HK-2 (cell line): ENCODE measurements at regions not wholly inside any gene's neighbourhood (a gene's known extent, or its start where the extent isn't known, plus 50 kb on each side); places are given as distances from the start of the nearest gene placed in this dataset.
"Not testable (repeated sequence)": the region's sequence is repeated elsewhere in the genome, so short reads cannot be mapped to it uniquely, and the experiment has no call there.

Source experiments
- DNase-seq: peaks from one replicate; pipeline ENCODE4 v3.0.0-alpha.2; 2018; ENCODE audit not compliant: unreplicated experiment

DNA sequence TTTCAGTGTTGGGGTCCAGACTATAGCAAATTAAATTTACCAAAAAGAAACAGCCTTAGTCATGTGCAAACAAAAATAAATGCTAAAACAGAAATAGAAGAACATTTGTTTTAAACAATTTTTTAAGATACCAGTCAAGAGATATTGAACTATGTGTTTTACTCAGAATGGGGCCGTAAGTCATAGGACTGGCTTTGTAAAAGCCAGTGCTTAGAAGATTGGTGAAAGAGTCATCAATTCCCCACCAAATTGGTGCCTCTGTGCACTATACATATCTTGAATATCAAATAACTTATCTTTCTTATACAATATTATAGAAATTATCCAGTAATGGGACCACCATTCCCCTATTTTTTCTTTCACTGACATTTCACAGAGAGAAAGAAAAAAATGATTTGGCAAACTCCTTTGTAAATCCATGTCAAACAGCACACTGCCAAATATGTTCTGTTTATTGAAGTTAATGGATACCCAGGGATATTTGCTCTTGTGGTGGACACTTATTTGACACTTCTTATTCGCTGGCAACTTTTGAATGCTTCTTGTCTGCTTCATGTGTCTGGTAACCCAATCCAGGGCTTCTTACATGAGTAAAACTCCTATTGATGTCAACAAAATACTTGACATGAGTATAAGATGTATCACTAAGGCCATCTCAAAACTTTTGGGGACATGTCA, 145.7 kb upstream of the PKN2 start:
- no peak for DNase-seq

- no peak for DNase-seq
Measured at GRCh38 chr1:88540255-88540654, 143.8 kb upstream of the PKN2 start.

- DNase-seq = no peak
Measured at GRCh38 chr1:88541596-88541995, 142.5 kb upstream of the PKN2 start.

DNA sequence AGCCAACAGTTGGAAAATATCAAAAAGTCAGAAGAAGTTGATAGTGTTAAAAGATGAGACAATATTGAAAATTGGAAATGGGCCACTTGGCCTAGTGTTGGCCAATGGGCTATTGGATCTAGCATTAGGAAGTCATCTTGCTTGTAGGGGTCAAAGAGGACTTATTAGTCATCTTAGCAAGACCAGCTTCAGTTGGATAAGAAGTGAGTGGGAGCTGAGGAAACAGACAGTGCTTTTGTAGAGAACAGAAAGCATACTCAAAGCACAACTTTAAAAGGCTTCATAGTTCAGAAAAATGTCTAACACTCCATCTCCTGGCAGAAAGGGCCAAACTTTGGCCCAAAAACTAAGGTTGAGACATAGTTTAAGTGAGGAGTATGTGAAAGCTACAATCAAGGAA, 139.9 kb upstream of the PKN2 start:
- no peak for DNase-seq

DNA sequence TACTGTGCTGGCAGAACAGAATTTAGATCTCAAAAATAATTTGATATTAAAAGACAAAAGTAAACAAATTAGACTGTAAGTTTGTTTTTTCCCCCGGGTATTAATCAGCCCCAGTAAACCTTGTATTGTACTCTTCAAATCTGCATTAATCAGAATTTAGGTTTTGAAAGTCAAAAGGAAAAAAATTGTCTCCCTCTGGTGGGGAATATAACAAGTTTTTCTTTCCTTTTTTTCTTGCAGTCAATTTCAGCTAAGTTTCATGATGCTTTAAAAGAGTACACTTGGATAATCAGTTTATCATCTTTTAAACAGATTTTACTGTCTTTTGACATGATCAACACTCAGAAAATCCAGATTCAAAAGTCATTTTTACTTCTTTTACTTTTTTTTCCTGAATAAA, 134.5 kb upstream of the PKN2 start:
- no peak for DNase-seq

DNA sequence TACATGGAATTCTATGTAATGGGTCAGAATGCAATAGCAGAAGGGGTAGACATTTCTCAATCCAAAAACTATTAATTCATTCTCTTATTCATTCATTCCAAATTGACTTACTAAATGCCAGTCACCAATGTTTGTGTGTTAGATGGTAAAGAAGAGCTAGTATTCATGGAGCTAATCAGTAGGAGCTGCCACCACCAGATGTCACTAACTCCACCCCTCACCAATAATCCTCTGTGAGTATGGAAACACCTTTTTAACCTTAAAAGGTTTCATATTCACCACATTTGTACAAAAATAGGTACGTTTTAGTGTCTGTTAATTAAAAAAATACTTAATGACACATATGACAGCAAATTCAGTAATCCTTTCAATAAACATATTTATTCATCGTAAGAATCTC, 131.8 kb upstream of the PKN2 start:
- no peak for DNase-seq

DNA sequence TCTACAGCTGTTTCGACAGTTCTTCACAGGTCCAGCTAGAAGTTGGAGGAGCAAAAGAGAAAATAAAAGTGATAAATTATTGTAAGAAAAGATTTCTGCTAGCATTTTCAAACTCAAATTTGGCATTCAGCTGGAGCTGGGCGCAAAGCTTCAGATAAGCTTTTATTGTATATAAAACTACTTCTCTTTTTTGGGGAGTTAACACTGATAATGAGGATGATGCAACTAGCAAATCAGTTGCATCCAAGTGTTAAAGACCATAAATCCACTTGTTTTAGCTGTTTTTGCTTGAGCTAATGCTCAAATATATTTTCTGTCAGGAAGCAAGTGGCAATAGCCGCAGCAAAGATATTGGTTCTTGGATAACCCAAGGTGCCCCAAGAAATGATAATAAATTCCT, 127.1 kb upstream of the PKN2 start:
- no peak for DNase-seq

- DNase-seq = no peak
Measured at GRCh38 chr1:88560621-88561020, 123.5 kb upstream of the PKN2 start.

- DNase-seq = no peak
Measured at GRCh38 chr1:88562991-88563390, 121.1 kb upstream of the PKN2 start.

DNA sequence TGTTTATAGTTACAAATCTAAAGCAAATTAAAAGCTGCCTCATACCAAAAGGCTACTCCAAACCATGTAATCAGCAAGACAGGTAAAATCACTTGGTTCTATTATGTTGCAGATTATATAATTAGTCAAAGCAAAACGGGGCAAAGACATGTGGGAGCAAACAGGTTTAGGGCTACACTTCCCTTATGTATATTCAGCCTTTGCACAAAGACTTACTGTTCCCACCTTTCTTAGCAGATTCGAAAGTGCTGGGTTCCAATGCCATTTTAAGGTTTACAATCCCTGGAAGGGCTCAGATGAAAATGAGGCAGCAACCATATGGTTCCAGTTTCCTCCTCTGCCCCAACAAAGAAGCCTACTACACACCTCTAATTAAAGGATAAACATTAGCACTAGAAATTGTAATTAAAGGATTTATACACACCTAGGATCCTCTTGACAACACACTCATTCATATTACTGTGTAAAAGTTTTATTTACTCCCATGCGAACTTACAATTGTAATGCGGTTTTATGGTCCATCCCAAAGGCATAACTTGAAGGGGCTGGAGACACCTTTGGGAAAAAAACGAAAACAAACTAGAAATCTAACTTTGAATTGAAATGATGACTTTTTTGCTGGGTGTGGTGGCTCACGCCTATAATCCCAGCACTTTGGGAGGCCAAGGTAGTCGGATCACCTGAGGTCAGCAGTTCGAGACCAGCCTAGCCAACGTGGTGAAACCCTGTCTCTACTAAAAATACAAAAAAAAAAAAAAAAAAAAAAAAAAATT, 117.3 kb upstream of the PKN2 start:
- no peak for DNase-seq

DNA sequence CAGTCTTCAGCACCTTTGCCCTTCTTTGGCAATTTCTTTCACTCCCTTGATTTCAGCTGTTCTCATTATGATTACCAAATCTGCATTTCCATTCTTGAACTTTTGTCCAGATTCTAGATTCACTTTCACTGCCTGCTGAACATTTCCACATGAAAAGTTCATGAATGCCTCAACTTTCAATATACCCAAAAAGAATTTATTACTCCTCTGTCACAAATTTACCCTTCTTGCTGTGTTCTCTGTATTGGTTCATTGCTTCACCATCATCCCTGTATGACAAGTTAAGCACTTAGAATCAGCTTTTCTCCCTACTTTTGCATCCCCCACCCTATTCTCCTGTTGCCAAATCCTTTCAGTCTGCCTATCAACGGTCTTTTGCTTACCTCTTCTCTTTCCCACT, 112.6 kb upstream of the PKN2 start:
- no peak for DNase-seq

- no peak for DNase-seq
Measured at GRCh38 chr1:88579598-88579997, 104.5 kb upstream of the PKN2 start.

DNA sequence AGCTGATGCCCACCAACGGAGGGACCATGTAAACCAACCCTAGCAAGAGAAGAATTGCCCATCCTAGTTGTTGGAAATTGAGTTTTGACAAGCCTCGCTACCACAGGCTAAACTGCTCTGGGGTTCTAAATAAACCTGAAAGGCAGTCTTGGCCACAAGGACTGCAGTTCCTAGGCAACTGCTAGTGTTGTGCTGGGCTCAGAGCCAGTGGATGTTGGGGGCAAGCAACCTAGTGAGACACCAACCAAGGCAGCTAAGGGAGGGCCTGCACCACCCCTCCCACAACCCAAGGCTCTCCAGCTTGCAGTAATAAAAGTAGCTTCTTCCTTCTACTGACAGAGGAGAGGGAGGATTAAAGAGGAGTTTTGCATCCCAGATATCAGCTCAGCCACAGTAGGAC, 102.4 kb upstream of the PKN2 start:
- DNase-seq = no peak

DNA sequence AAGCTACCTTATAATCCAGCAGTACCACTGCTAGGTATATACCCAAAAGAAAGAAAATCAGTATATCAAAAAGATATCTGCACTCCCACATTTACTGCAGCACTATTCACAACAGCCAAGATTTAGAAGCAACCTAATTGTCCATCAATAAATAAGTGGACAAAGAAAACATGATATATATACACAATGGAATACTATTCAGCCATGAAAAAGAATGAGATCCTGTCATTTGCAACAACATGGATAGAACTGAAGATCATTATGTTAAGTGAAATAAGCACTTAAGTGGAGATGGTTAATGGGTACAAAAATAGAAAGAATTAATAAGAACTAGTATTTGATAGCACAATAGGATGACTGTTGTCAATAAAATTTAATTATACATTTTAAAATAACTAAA, 90.7 kb upstream of the PKN2 start:
- DNase-seq = no peak

DNA sequence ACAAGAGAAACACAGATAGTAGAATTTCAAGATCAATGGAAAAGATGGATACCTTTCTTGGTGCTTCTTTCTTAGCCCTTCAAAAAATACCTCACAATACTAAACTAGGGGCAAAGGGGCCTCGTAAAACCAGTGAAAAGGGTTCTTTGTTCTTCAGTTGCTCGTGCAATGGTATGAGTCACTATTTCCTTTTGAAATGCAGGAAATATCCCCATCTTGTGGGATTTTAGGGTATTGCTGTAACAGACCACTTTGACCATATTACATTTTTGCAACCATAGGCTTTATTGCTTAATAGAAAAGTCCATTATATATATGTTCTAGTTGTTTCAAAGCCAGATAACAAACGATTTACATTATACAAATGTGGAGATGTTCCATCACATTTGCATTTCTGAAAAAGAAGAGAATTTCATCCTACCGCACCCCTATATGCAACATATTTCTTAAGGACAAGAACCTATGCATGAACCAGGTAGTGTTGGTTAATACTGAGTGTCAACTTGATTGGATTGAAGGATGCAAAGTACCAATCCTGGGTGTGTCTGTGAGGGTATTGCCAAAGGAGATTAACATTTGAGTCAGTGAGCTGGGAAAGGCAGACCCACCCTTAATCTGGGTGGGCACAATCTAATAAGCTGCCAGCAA, 88.6 kb upstream of the PKN2 start:
- no peak for DNase-seq

GRCh38 chr1:88597973-88598372, 86.1 kb upstream of the PKN2 start:
- not testable (repeated sequence) for DNase-seq

DNA sequence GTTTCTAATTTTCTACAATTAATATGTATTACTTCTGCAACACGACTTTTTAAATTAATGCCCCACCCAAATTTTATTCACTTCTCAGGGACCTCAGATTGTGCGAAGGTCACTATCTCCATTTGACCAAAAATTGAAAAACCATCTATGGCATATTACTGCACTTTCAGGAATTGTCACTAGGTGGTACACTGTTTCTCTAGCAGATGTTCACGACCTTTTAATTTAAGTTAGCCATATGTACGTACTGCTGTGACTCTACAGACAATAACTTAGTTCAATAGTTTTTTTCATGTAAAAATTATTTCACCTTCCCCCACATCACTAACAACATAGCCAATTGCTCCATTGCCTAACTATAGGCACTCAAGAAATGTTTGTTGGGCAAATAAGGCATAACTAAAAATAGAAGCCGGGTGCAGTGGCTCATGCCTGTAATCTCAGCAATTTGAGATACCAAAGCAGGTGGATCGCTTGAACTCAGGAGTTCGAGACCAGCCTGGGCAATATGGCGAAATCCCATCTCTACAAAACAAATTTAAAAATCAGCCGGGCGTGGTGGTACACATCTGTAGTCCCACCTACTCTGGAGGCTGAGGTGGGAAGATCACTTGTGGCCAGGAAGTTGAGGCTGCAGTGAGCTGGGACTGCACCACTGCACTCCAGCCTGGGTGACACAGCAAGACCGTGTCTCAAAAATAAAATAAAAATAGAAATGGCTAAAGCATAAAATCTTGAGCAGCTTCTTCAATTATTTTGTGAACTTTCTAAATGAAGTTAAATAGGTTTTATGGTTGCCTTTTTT, 75.7 kb upstream of the PKN2 start:
- DNase-seq = no peak

GRCh38 chr1:88609051-88609450, 75.0 kb upstream of the PKN2 start:
- DNase-seq = no peak

GRCh38 chr1:88610687-88611086, 73.4 kb upstream of the PKN2 start:
- no peak for DNase-seq

- no peak for DNase-seq
Measured at GRCh38 chr1:88612292-88612691, 71.8 kb upstream of the PKN2 start.

- DNase-seq = peak; percentile 32
Measured at GRCh38 chr1:88612773-88613172, 71.3 kb upstream of the PKN2 start.

DNA sequence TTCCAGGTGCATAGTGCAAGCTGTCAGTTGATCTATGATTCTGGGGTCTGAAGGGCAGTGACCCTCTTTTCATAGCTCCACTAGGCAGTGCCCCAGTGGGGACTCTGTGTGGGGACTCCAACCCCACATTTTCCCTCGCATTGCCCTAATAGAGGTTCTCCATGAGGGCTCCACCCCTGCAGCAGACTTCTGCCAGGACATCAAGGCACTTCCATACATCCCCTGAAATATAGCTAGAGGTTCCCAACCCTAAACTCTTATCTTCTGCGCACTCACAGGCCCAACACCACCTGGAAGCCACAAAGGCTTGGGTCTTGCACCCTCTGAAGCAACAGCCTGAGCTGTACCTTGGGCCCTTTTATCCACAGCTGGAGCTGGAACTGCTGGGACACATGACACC, 65.7 kb upstream of the PKN2 start:
- no peak for DNase-seq
